H1 (cell line): ENCODE measurements at regions not wholly inside any gene's neighbourhood (a gene's known extent, or its start where the extent isn't known, plus 50 kb on each side); places are given as distances from the start of the nearest gene placed in this dataset.

Source experiments
- BRCA1 ChIP-seq: IDR thresholded peaks from 2 replicates; pipeline ENCODE4 v1.6.1; 2012; ENCODE audit warnings: low read depth, low read length, improper control_type of control experiment
- CTCF ChIP-seq, 3 experiments: IDR thresholded peaks; 1 replicate in 2 of 3; 2 replicates in 1 of 3; pipeline versions ENCODE4 v1.5.1 to v1.6.1; 2011; ENCODE audit warnings: low read length in 3 of 3, mild to moderate bottlenecking in 3 of 3, inconsistent platforms in 2 of 3, low read depth in 1 of 3, moderate library complexity in 1 of 3; ENCODE audit not compliant: insufficient read depth in 1 of 3; ENCODE audit errors: control extremely low read depth in 1 of 3
- RAD21 ChIP-seq, 2 experiments: IDR thresholded peaks in 1 of 2; conservative IDR thresholded peaks in 1 of 2; 2 replicates each; pipeline ENCODE4 v1.6.1; 2011; ENCODE audit warnings: low read depth in 2 of 2, low read length in 2 of 2, improper control_type of control experiment in 1 of 2, inconsistent platforms in 1 of 2, mild to moderate bottlenecking in 1 of 2, moderate library complexity in 1 of 2
- SIN3A ChIP-seq, 2 experiments: IDR thresholded peaks in 1 of 2; conservative IDR thresholded peaks in 1 of 2; 2 replicates each; pipeline ENCODE4 v1.6.1; 2011 to 2012; ENCODE audit warnings: low read length in 2 of 2, improper control_type of control experiment in 1 of 2, low read depth in 1 of 2, mild to moderate bottlenecking in 1 of 2
- TAF1 ChIP-seq: IDR thresholded peaks from 2 replicates; pipeline ENCODE4 v1.6.1; 2011; ENCODE audit warnings: mild to moderate bottlenecking, low read depth, low read length

- TF ChIP-seq RAD21 (IDR thresholded peaks at IDR 0.05 in 1 of 2, conservative IDR thresholded peaks at IDR 0.05 in 1 of 2; ENCODE audit: low read depth in 2 of 2, low read length in 2 of 2) (no peak), CTCF (IDR thresholded peaks at IDR 0.05; ENCODE audit: control extremely low read depth in 1 of 3, insufficient read depth in 1 of 3, low read depth in 1 of 3, low read length in 3 of 3) (no peak), BRCA1 (no peak), SIN3A (conservative IDR thresholded peaks at IDR 0.05 in 1 of 2, IDR thresholded peaks at IDR 0.05 in 1 of 2; ENCODE audit: low read depth in 1 of 2, low read length in 2 of 2) (no peak), TAF1 (no peak)
Measured at GRCh38 chrX:150167482-150168324, 195.4 kb upstream of the MAMLD1 start.
